HCT116 (cell line): ENCODE measurements at regions not wholly inside any gene's neighbourhood (a gene's known extent, or its start where the extent isn't known, plus 50 kb on each side); places are given as distances from the start of the nearest gene placed in this dataset.

Source experiments
- EGR1 ChIP-seq: IDR thresholded peaks from 2 replicates; pipeline ENCODE4 v1.6.1; 2012; ENCODE audit warnings: low read depth
- EZH2 ChIP-seq: fragments of 200-600 bp; sonication (generic); IDR thresholded peaks from 2 replicates; pipeline ENCODE4 v1.6.1; 2017; ENCODE audit warnings: antibody characterized with exemption, mixed run types

DNA sequence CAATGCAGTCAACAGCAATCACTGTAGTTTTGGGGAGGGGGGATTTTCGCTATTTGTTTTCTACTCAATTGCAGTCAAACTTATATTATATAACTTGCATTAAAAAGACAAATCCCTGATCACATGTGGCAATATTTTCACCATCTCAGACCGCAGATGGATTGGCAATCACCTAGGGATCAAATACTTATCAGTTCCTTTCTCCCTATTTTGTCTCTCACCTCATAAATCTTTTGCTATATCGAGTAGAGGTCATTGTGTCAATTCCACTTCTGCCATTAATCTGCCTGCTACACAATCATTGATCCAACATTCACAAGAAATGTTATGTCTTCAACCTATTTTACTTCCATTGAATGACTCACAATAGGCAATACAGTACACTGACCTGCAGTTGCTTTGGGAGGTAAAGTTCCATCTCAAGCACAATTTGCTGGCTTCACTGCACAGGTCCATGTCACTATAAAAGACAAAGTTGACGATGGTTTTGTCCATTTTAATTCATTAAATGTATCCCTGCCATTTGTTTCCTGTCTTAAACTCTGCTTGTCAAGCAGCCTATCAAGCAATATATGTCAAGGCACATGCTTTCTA is 415.8 kb upstream of the PCDH9 start:
- TF ChIP-seq EGR1 (no peak), EZH2 (no peak)
